HepG2 (cell line): ENCODE measurements at regions not wholly inside any gene's neighbourhood (a gene's known extent, or its start where the extent isn't known, plus 50 kb on each side); places are given as distances from the start of the nearest gene placed in this dataset.

Source experiments
- ATAC-seq: fragments of 200-7000 bp; cut with Tn5 transposase; 3 replicates; pipeline ENCODE4 v1.9.1; 2020; ENCODE audit warnings: mild to moderate bottlenecking, moderate library complexity
- BruUV-seq: library from RNA; stranded (reverse); fragments of 400-500 nt; replicated peaks from 2 replicates; lab custom pipeline; 2021; lab: Mats Ljungman, UMichigan
- CTCF ChIA-PET: fragments of 300-600 bp; formaldehyde crosslinking; extraction: SDS; loops from one replicate; lab custom pipeline; 2021; ENCODE audit warnings: low total read pairs, inconsistent platforms, low intra/inter-chr PET ratio; lab: Yijun Ruan, JAX
- POLR2A ChIA-PET: fragments of 350-600 bp; sonication (Branson Sonifier 250); formaldehyde crosslinking; loops from one replicate; lab custom pipeline; 2020; ENCODE audit warnings: antibody characterized with exemption, inconsistent platforms; lab: Yijun Ruan, JAX
- DNase-seq: peaks from one replicate; pipeline ENCODE4 v3.0.0-alpha.2; 2015; ENCODE audit warnings: low spot score
- FAIRE-seq: peaks from 3 replicates; lab custom pipeline; 2011; peaks lifted over from hg19 to GRCh38; lab: Jason Lieb, UNC
- H2AFZ ChIP-seq: one replicate; pipeline ENCODE4 v1.6.1; 2011; ENCODE audit warnings: low read length, inconsistent platforms
- H3K27ac ChIP-seq: fragments of 300-600 bp; 3 replicates; pipeline ENCODE4 v1.8.0; 2011; ENCODE audit warnings: mixed run types, mild to moderate bottlenecking, mixed read lengths, low read length, inconsistent platforms; ENCODE audit not compliant: insufficient read depth; ENCODE audit errors: extremely low read length
- H3K27me3 ChIP-seq, 2 experiments: fragments of 200-600 bp in 1 of 2; 2 replicates in 1 of 2; 3 replicates in 1 of 2; pipeline versions ENCODE4 v1.6.0 to v1.8.0; 2011; ENCODE audit warnings: low read length in 2 of 2, mild to moderate bottlenecking in 2 of 2, moderate library complexity in 2 of 2, inconsistent platforms in 1 of 2; ENCODE audit not compliant: insufficient read depth in 2 of 2, control insufficient read depth in 1 of 2
- H3K36me3 ChIP-seq, 2 experiments: fragments of 200-600 bp in 1 of 2; replicated peaks in 1 of 2; 2 replicates in 1 of 2; 3 replicates in 1 of 2; pipeline versions ENCODE4 v1.5.1 to v1.8.0; 2011; ENCODE audit warnings: low read length in 2 of 2, inconsistent platforms in 1 of 2; ENCODE audit not compliant: insufficient read depth in 2 of 2, control insufficient read depth in 1 of 2
- H3K4me1 ChIP-seq: 2 replicates; pipeline ENCODE4 v1.5.1; 2012; ENCODE audit warnings: low read length, inconsistent platforms; ENCODE audit not compliant: insufficient read depth
- H3K4me2 ChIP-seq: 2 replicates; pipeline ENCODE4 v1.6.0; 2011; ENCODE audit warnings: low read depth, low read length, inconsistent platforms
- H3K4me3 ChIP-seq, 3 experiments: fragments of 200-600 bp in 1 of 3; sonication (generic), shearing (Covaris generic) in 1 of 3; replicated peaks in 1 of 3; 2 replicates each; pipeline ENCODE4 v1.5.1; 2011 to 2016; ENCODE audit warnings: low read length in 3 of 3, inconsistent platforms in 2 of 3, low read depth in 2 of 3, mild to moderate bottlenecking in 2 of 3, control low read depth in 1 of 3, mixed read lengths in 1 of 3; ENCODE audit not compliant: insufficient read depth in 1 of 3
- H3K79me2 ChIP-seq: one replicate; pipeline ENCODE4 v1.6.1; 2011; ENCODE audit warnings: low read length, inconsistent platforms; ENCODE audit not compliant: insufficient read depth
- H3K9ac ChIP-seq: 2 replicates; pipeline ENCODE4 v1.6.0; 2011; ENCODE audit warnings: mild to moderate bottlenecking, low read depth, low read length, inconsistent platforms; ENCODE audit not compliant: insufficient read depth
- H3K9me3 ChIP-seq: 2 replicates; pipeline ENCODE4 v1.5.1; 2012; ENCODE audit warnings: mild to moderate bottlenecking, low read length
- H4K20me1 ChIP-seq: 2 replicates; pipeline ENCODE4 v1.6.0; 2011; ENCODE audit warnings: inconsistent platforms, mild to moderate bottlenecking, low read length, moderate library complexity; ENCODE audit not compliant: insufficient read depth
- ARID5B ChIP-seq: IDR thresholded peaks from 2 replicates; pipeline ENCODE4 v1.4.0; 2020; ENCODE audit warnings: mild to moderate bottlenecking, missing genetic modification reagents
- EP300 ChIP-seq, 3 experiments: sonication (generic) in 1 of 3; formaldehyde crosslinking in 1 of 3; IDR thresholded peaks; 2 replicates each; pipeline versions ENCODE4 v1.5.1 to v1.6.1; 2011 to 2020; ENCODE audit warnings: low read depth in 2 of 3, low read length in 2 of 3, borderline replicate concordance in 1 of 3, improper control_type of control experiment in 1 of 3, mild to moderate bottlenecking in 1 of 3, missing genetic modification reagents in 1 of 3, moderate library complexity in 1 of 3
- FOSL2 ChIP-seq: sonication (generic); formaldehyde crosslinking; IDR thresholded peaks from 2 replicates; pipeline ENCODE4 v1.4.0; 2020; ENCODE audit warnings: missing genetic modification reagents
- KDM5A ChIP-seq: fragments of 200-600 bp; sonication (generic); IDR thresholded peaks from 2 replicates; pipeline ENCODE4 v1.7.0; 2018; ENCODE audit warnings: antibody characterized with exemption, mild to moderate bottlenecking, low read length, borderline replicate concordance
- NR2C2 ChIP-seq: sonication (generic); formaldehyde crosslinking; IDR thresholded peaks from 2 replicates; pipeline ENCODE4 v1.4.0; 2020; ENCODE audit warnings: missing genetic modification reagents, mild to moderate bottlenecking, moderate library complexity, borderline replicate concordance
- POLR2AphosphoS5 ChIP-seq: IDR thresholded peaks from 2 replicates; pipeline ENCODE4 v1.6.1; 2012; ENCODE audit warnings: low read depth, low read length
- SIX1 ChIP-seq: sonication (generic); formaldehyde crosslinking; IDR thresholded peaks from 2 replicates; pipeline ENCODE4 v1.4.0; 2020; ENCODE audit warnings: missing genetic modification reagents, borderline replicate concordance
- ZNF24 ChIP-seq: fragments of 450-650 bp; IDR thresholded peaks from 2 replicates; pipeline ENCODE4 v1.6.1; 2017; ENCODE audit warnings: antibody characterized with exemption, mild to moderate bottlenecking
- ZNF281 ChIP-seq: sonication (generic); formaldehyde crosslinking; IDR thresholded peaks from 2 replicates; pipeline ENCODE4 v1.4.0; 2020; ENCODE audit warnings: missing genetic modification reagents, borderline replicate concordance
- ZNF382 ChIP-seq: sonication (generic); formaldehyde crosslinking; IDR thresholded peaks from 2 replicates; pipeline ENCODE4 v1.5.0; 2020; ENCODE audit warnings: missing genetic modification reagents, mild to moderate bottlenecking, borderline replicate concordance
- ZNF484 ChIP-seq: sonication (generic); formaldehyde crosslinking; IDR thresholded peaks from 2 replicates; pipeline ENCODE4 v1.5.1; 2020; ENCODE audit warnings: mild to moderate bottlenecking, low read depth, missing genetic modification reagents, borderline replicate concordance
- ZNF644 ChIP-seq: IDR thresholded peaks from 2 replicates; pipeline ENCODE4 v1.6.1; 2016; ENCODE audit warnings: low read depth
- ZNF652 ChIP-seq: IDR thresholded peaks from 2 replicates; pipeline ENCODE4 v1.6.1; 2016; ENCODE audit warnings: low read depth, borderline replicate concordance
- ZNF800 ChIP-seq: sonication (generic); formaldehyde crosslinking; IDR thresholded peaks from 2 replicates; pipeline ENCODE4 v1.4.0; 2020; ENCODE audit warnings: missing genetic modification reagents
- ZNF850 ChIP-seq: sonication (generic); formaldehyde crosslinking; conservative IDR thresholded peaks from 2 replicates; pipeline ENCODE4 v1.9.0; 2021; ENCODE audit warnings: mild to moderate bottlenecking, missing genetic modification reagents
- WGBS: methylation state at CpG from one replicate; pipeline ENCODE4 v1.1.6; 2017; ENCODE audit warnings: low lambda C conversion rate; 5-methylcytosine and 5-hydroxymethylcytosine counted together
- in situ Hi-C: cut with HindIII; loops from 2 replicates; pipeline ENCODE4 v1.10.0; 2017; ENCODE audit warnings: low pct_unique_long_range_greater_than_20kb; ENCODE audit not compliant: extremely low pct_ligation_motif_present
- intact Hi-C: fragments of 100-400 bp; cut with micrococcal nuclease; formaldehyde crosslinking; loops from one replicate; pipeline ENCODE4 v1.10.0; 2022; ENCODE audit not compliant: unreplicated experiment

GRCh38 chrY:12605426-12605825 is 95.6 kb upstream of the USP9Y start:
- no peak overlapping the region for H2AFZ ChIP-seq
- peak; percentile 41 for DNase-seq
- no peaks in the 10 kb centered on the region for H3K27me3 ChIP-seq
- no peak overlapping the region for H3K9ac ChIP-seq
- CTCF ChIA-PET: no interaction called here
- FAIRE-seq: no peak
- no peaks in the 10 kb centered on the region for H3K79me2 ChIP-seq
- POLR2A ChIA-PET: no interaction called here
- in situ Hi-C loops: no loop called here
- H4K20me1 ChIP-seq: no peaks in the 10 kb centered on the region
- 0 out of 2 replicates have a peak overlapping the region, but pooled peaks have one; percentile 12 for H3K4me2 ChIP-seq
- no peak for ATAC-seq
- no peak overlapping the region for H3K27ac ChIP-seq
- no peaks in the 10 kb centered on the region for H3K9me3 ChIP-seq
- H3K4me1 ChIP-seq: peaks cover 9% of the 10 kb centered on the region; the same call in 1 of the 2 replicates
- H3K36me3 ChIP-seq: no peaks in the 10 kb centered on the region
- H3K4me3 ChIP-seq: no peak overlapping the region
- no TSS peak for BruUV-seq
- no CpG with 5 or more reads among the region's 2 CpGs for WGBS
- intact Hi-C loops: no loop called here
- TF ChIP-seq EP300 (IDR thresholded peaks at IDR 0.05; ENCODE audit: low read depth in 2 of 2, low read length in 2 of 2) (0 out of 4 replicates have a peak, but pooled peaks of 1 of the 2 experiments have one; percentile 12), EP300 (CRISPR knock-in tag; IDR thresholded peaks at IDR 0.05; ENCODE audit: borderline replicate concordance) (no peak), SIX1 (CRISPR knock-in tag) (no peak), ZNF24 (no peak), POLR2AphosphoS5 (no peak), ZNF800 (CRISPR knock-in tag) (no peak), ZNF850 (no peak), ZNF484 (CRISPR knock-in tag) (no peak), KDM5A (no peak), ZNF281 (CRISPR knock-in tag) (no peak), ZNF652 (peak; percentile 39; the same call in 1 of the 2 replicates), NR2C2 (peak; percentile 59; the same call in 1 of the 2 replicates), ZNF382 (no peak), ARID5B (CRISPR knock-in tag) (0 out of 2 replicates have a peak, but pooled peaks have one; percentile 17), FOSL2 (CRISPR knock-in tag) (0 out of 2 replicates have a peak, but pooled peaks have one; percentile 7), ZNF644 (CRISPR knock-in tag) (0 out of 2 replicates have a peak, but pooled peaks have one; percentile 9)
